GM12891 (cell line): ENCODE measurements at regions not wholly inside any gene's neighbourhood (a gene's known extent, or its start where the extent isn't known, plus 50 kb on each side); places are given as distances from the start of the nearest gene placed in this dataset.

Source experiments
- DNase-seq: peaks from one replicate; pipeline ENCODE4 v3.0.0; 2011; ENCODE audit warnings: low spot score; ENCODE audit not compliant: insufficient read length
- FAIRE-seq: peaks from 2 replicates; lab custom pipeline; 2011; peaks lifted over from hg19 to GRCh38; lab: Jason Lieb, UNC
- PAX5 ChIP-seq: IDR thresholded peaks from 2 replicates; pipeline ENCODE4 v1.6.1; 2011; ENCODE audit warnings: low read length, moderate library complexity, mild to moderate bottlenecking; ENCODE audit not compliant: insufficient read depth, severe bottlenecking
- POLR2A ChIP-seq: IDR thresholded peaks from 2 replicates; pipeline ENCODE4 v1.6.1; 2011; ENCODE audit warnings: low read depth, low read length, control low read depth
- POLR2AphosphoS5 ChIP-seq: IDR thresholded peaks from 2 replicates; pipeline ENCODE4 v1.6.1; 2011; ENCODE audit warnings: low read depth, low read length, control low read depth
- POU2F2 ChIP-seq: IDR thresholded peaks from 2 replicates; pipeline ENCODE4 v1.6.1; 2011; ENCODE audit warnings: low read depth, mild to moderate bottlenecking, control low read depth, low read length, moderate library complexity
- SPI1 ChIP-seq: IDR thresholded peaks from 2 replicates; pipeline ENCODE4 v1.6.1; 2011; ENCODE audit warnings: low read depth, low read length, control low read depth
- TAF1 ChIP-seq: IDR thresholded peaks from 2 replicates; pipeline ENCODE4 v1.6.1; 2011; ENCODE audit warnings: low read depth, low read length, control low read depth

DNA sequence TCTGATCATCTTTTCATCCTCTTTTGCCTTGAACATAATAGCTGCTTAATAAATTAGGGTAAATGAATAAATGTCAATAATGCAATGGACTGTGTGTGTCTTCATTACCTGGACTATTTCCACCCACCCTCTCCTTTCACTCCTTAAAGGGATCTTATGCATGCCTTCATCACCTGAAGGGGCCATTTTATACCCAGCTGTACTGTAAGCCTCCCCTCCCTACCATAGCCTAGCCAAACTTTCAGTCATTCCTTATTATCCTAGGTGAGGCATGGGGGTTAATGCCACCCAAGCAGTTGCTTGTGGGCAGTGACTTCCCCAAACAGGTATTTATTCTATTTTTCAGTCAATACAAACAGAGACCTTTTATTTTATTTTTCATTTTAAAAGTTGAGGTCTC is 127.8 kb upstream of the PARP11 start:
- DNase-seq = no peak
- no peak for FAIRE-seq
- no peak for TF ChIP-seq TAF1

DNA sequence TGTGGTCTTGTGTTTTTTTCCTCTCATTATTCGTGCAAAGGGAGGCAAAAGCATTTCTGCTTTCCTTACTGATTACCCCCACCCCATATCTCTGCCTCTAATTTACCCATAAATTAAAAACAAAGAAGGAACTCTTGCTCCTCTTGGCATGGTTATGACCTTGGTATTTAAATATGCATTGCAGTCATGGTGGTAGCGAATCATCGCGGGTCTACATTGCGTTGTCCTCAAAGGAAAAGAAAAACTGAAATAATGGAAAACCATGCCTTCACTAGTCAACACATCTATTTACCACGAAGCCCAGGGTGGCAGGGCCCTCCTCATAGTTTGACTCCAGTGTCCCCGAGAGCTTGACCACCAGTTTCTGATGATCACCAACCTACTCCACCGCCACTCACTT is 126.7 kb upstream of the PARP11 start:
- TF ChIP-seq PAX5 = no peak
- TF ChIP-seq POLR2AphosphoS5 = no peak
- no peak for TF ChIP-seq POLR2A
- no peak for TF ChIP-seq POU2F2
- no peak for TF ChIP-seq SPI1
- no peak for TF ChIP-seq TAF1
- DNase-seq = no peak
- FAIRE-seq = no peak

DNA sequence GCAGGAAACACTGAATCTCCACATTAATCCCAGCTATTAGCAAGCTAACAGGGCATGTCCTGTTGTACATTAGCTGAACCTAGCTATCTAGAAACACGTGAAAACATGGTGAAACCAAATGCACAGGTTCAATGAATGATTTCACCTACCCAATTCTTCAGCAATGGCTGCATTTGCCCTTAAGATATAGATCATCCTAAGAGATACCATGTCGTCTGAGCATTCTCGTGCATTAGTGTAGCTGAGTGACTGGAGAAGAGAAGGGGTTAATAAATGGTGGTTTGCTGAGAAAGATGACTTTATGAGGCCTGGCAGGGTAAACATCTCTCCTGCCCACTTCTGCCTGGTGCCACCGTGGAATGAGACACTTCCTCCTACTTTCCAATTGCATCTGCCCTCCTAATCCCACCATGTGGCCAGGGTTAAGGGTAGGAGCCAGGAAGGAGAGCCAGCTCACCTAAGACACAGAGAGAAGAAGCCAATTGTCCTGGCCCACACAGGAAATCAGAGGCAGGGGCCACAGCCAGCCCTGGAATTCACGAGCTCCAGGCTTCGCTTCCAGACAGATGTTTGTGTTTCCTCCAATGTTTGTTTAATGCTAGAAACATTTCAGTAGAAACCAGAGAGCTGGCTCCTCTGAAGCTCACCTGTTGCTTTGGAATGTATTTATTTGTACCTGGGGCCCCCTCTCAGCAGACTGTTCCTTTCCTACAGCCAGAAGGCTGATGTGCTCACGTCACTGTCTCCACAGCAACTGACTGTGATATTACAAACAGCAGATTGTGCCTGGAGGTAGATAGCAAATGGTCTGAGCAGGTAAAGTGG is 126.0 kb upstream of the PARP11 start:
- FAIRE-seq = no peak
- TF ChIP-seq PAX5 = no peak
- no peak for TF ChIP-seq POU2F2
- no peak for TF ChIP-seq POLR2AphosphoS5
- no peak for TF ChIP-seq SPI1
- no peak for TF ChIP-seq POLR2A
- no peak for TF ChIP-seq TAF1
- no peak for DNase-seq

DNA sequence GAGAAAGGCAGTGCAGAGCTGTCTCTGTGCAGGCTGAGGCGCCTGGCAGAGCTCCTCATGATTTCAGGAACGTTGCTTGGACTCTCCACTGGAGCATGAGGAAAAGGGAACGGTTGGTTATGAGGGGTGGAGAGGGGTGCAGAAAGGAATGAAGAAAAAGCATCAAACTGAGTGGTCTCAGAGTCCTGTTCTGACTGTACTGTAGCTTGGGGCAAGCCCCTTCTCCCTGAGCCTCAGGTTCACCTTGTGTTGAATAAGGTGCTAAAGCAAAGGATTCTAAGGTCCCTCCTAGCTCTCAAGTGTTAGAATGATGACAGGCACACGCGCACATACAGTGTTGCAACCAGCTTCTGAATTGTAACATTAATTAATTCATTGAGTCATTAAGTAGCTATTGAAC is 125.2 kb upstream of the PARP11 start:
- TF ChIP-seq POU2F2 (no peak), POLR2A (no peak), PAX5 (no peak), TAF1 (no peak), POLR2AphosphoS5 (no peak), SPI1 (no peak)
- DNase-seq = no peak
- no peak for FAIRE-seq

DNA sequence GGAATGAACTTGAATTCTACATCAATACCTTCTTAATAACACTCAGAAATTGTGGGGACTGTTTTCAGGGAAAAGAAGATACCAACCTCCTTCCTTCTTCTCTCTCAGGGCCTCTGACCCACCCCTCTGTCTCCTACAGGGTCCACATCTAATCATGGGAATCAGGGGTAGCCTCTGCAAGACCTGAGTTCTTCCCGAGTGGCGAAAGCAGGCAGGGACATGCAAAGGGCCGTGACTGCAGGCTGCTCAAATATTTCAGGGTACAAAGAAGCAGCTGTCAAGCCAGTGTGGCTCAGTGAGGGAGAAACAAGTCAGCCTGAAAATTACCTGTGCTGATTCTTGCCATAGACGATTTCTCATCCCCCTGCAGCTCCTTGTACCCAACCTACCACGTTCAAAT is 123.1 kb upstream of the PARP11 start:
- no peak for DNase-seq
- TF ChIP-seq POU2F2 = no peak
- no peak for FAIRE-seq

DNA sequence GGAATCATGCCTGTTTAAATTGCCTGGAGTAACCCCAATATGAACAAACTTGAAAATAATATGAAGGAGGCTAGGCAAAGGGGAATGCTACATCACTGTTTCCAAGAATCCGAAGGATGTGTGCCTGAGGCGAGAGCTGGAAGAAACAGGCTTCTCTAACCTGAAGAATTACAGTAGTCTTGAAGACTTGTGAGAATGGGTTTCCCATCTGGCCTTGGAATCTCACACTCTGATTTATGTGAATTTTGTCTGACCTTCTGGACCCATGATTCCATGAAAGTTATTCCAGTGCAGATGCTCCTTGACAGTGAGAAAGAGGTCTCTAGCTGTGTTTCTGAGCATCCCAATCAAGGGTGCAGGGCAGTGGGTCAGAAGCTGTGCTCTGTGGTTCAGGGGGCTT is 122.1 kb upstream of the PARP11 start:
- no peak for DNase-seq
- no peak for FAIRE-seq
- TF ChIP-seq TAF1 = no peak
- no peak for TF ChIP-seq POLR2AphosphoS5
- no peak for TF ChIP-seq SPI1
- no peak for TF ChIP-seq PAX5
- no peak for TF ChIP-seq POLR2A
- no peak for TF ChIP-seq POU2F2

DNA sequence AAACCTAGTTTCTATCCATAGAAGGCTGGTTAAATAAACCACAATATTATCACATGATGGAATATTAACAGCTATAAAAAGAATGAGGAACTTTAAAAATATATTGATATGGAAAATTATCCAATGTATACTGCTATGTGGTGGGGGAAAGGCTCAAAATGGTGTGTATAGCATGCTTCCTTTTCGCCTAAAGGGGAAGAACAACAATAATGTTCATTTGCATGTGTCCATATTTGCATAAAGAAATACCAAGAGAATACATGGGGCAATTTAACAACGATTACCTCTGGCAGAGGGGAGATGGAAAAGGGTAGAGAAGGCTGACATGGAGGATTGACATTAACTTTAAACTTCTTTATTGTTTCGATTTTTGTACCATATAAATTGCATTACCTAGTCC is 121.3 kb upstream of the PARP11 start:
- TF ChIP-seq POU2F2 (no peak), POLR2A (no peak), SPI1 (no peak), POLR2AphosphoS5 (no peak), TAF1 (no peak), PAX5 (no peak)
- no peak for DNase-seq
- peak; percentile 16 for FAIRE-seq

DNA sequence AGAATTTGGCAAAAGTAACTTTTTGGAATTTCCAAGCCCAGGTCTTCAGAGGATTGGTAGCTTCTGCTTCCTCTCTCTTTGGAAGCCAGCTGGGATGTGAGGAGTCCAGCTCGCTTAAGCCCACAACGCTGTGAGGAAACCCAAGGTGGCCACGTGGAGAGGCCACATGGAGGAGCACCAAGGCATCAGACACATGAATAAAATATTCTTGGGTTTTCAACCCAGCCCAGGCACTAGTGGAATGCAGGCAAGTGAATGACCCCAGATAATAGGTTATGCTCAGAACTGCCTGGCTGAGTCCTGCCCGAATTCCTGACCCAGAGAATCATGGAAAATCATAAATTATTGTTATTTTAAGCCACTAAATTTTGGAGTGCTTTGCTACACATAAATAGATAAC is 119.7 kb upstream of the PARP11 start:
- no peak for DNase-seq
- TF ChIP-seq POU2F2 = no peak
- no peak for TF ChIP-seq POLR2A
- TF ChIP-seq SPI1 = no peak
- TF ChIP-seq PAX5 = no peak
- no peak for TF ChIP-seq TAF1
- no peak for TF ChIP-seq POLR2AphosphoS5
- no peak for FAIRE-seq

DNA sequence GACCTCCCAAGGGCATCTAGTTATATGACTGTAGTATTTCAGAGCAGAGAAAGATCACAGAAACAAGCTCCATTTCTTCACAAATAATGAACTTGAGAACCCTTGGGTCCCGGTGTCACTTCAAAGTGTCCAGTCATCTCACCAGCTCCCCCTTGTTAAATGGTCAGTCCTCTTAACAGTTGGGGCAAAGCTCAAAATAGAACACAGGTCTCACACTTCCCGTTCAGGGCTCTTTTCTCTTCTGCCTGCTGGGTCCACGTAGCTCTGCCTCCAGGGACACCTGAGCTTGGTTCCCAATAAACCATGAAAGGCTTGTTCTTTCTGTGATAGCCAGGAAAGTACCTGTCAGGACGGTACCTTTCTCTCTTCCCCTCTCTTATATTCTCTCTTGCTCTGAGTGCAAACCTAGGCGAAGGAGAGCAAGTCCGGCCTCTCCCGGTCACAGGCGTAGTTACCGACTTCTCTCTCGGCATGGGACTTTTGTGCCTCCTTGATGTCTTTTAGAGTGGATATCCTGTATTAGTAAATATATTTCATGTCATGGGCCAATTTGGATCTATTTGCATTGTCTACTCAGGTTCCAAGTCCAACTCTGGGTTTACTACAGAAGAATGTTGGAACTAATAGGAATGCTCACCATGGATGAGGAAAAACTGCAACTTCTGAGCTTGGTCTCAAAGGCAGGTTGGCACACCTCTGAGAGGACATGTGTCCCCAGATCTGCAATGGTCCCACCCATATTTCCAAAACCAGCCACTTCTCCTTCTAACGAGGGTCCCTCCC is 118.8 kb upstream of the PARP11 start:
- FAIRE-seq (no peak), DNase-seq (no peak)
- TF ChIP-seq SPI1 = no peak
- TF ChIP-seq POLR2A = no peak
- no peak for TF ChIP-seq POLR2AphosphoS5
- no peak for TF ChIP-seq TAF1
- no peak for TF ChIP-seq POU2F2
- no peak for TF ChIP-seq PAX5
